ENCODE measurements at regions not wholly inside any gene's neighbourhood (a gene's known extent, or its start where the extent isn't known, plus 50 kb on each side); places are given as distances from the start of the nearest gene placed in this dataset.

GRCh38 chr3:66593978-66594377, 93.2 kb upstream of the LRIG1 start:
- no peak for DNase-seq
- ChIA-PET POLR2A (no interaction called here), CTCF (interaction anchor here (1.0 kb wide), 1 partner anchor 317 kb away, joined by 3 read pairs; no protein-coding TSS in a partner anchor)
- intact Hi-C loops (cut with micrococcal nuclease), result no loop called here
- no peak overlapping the region for H3K27ac Mint-ChIP-seq
- H3K27me3 Mint-ChIP-seq, result peaks cover 8% of the 10 kb centered on the region
- no peak for TF ChIP-seq CTCF (IDR thresholded peaks at IDR 0.05)
- H3K9me3 Mint-ChIP-seq, result no peaks in the 10 kb centered on the region
- no peaks in the 10 kb centered on the region for H3K36me3 Mint-ChIP-seq (ENCODE audit: low read depth)
- no peak for ATAC-seq
- H3K4me1 Mint-ChIP-seq (ENCODE audit: low read depth), result no peaks in the 10 kb centered on the region
- no peak overlapping the region for H3K4me3 Mint-ChIP-seq

GRCh38 chr3:66597308-66597863, 96.6 kb upstream of the LRIG1 start:
- Mint-ChIP-seq H3K36me3 (ENCODE audit: low read depth) (no peaks in the 10 kb centered on the region), H3K4me3 (no peak overlapping the region), H3K27me3 (peaks cover 4% of the 10 kb centered on the region), H3K9me3 (no peaks in the 10 kb centered on the region), H3K27ac (no peak overlapping the region), H3K4me1 (ENCODE audit: low read depth) (peaks cover 3% of the 10 kb centered on the region)
- ChIA-PET CTCF (interaction anchor here (0.9 to 1.4 kb wide), 2 partner anchors 52 to 190 kb away, joined by 3 read pairs; no protein-coding TSS in a partner anchor), POLR2A (no interaction called here)
- DNase-seq, result no peak
- no peak for TF ChIP-seq CTCF (IDR thresholded peaks at IDR 0.05)
- intact Hi-C loops (cut with micrococcal nuclease), result no loop called here
- ATAC-seq, result no peak

DNA sequence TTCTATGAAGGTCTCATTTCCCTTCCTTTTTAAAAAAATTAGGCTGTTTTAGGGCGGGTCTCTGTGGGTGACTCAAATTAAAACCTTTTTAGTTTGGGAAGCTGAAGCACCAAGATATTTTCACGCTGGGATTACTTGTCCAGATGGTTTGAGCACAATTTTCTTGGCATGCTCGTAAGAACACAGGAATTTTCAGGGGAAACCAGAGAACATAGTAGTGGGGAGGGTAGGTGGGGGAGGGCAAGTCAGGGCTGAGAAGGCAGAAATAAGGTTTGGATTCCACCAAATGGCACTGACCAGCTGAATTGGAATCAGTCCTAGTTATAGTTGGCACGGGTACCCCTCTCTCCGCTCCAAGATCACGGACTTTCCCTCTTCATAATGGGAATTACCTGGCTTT, 97.3 kb upstream of the LRIG1 start:
- intact Hi-C loops (cut with micrococcal nuclease), result no loop called here
- no peak for TF ChIP-seq CTCF (IDR thresholded peaks at IDR 0.05)
- CTCF ChIA-PET, result no interaction called here
- Mint-ChIP-seq H3K27ac (no peak overlapping the region), H3K4me3 (no peak overlapping the region), H3K4me1 (ENCODE audit: low read depth) (peaks cover 10% of the 10 kb centered on the region), H3K9me3 (no peaks in the 10 kb centered on the region), H3K27me3 (peaks cover 2% of the 10 kb centered on the region), H3K36me3 (ENCODE audit: low read depth) (no peaks in the 10 kb centered on the region)
- POLR2A ChIA-PET, result no interaction called here
- no peak for DNase-seq
- no peak for ATAC-seq

GRCh38 chr3:66602237-66602636, 101.4 kb upstream of the LRIG1 start:
- Mint-ChIP-seq H3K36me3 (ENCODE audit: low read depth) (no peaks in the 10 kb centered on the region), H3K27ac (no peak overlapping the region), H3K9me3 (no peaks in the 10 kb centered on the region), H3K27me3 (peaks cover 1% of the 10 kb centered on the region), H3K4me3 (no peak overlapping the region), H3K4me1 (ENCODE audit: low read depth) (peaks cover 17% of the 10 kb centered on the region)
- no peak for TF ChIP-seq CTCF (IDR thresholded peaks at IDR 0.05)
- ATAC-seq (no peak), DNase-seq (no peak)
- ChIA-PET POLR2A (no interaction called here), CTCF (no interaction called here)
- intact Hi-C loops (cut with micrococcal nuclease), result no loop called here

- peaks cover 1% of the 10 kb centered on the region for H3K27me3 Mint-ChIP-seq
- no peaks in the 10 kb centered on the region for H3K9me3 Mint-ChIP-seq
- POLR2A ChIA-PET, result no interaction called here
- H3K4me1 Mint-ChIP-seq (ENCODE audit: low read depth), result peaks cover 17% of the 10 kb centered on the region
- TF ChIP-seq CTCF (IDR thresholded peaks at IDR 0.05), result no peak
- no peaks in the 10 kb centered on the region for H3K36me3 Mint-ChIP-seq (ENCODE audit: low read depth)
- DNase-seq, result no peak
- no peak overlapping the region for H3K4me3 Mint-ChIP-seq
- intact Hi-C loops (cut with micrococcal nuclease), result no loop called here
- no peak for ATAC-seq
- CTCF ChIA-PET, result no interaction called here
- H3K27ac Mint-ChIP-seq, result no peak overlapping the region
Measured at GRCh38 chr3:66602691-66603090, 101.9 kb upstream of the LRIG1 start.

All from activated CD8-positive, alpha-beta T cell treated with anti-CD3 and anti-CD28 coated beads for 36 hours (primary cell).